CD4-positive, alpha-beta T cell treated with Interferon gamma for 1 hour (primary cell): ENCODE measurements at regions not wholly inside any gene's neighbourhood (a gene's known extent, or its start where the extent isn't known, plus 50 kb on each side); places are given as distances from the start of the nearest gene placed in this dataset.
A peak's percentile ranks its signal among the peaks of the same experiment; 100 is the strongest.
"Not testable (repeated sequence)": the region's sequence is repeated elsewhere in the genome, so short reads cannot be mapped to it uniquely, and the experiment has no call there.

Experiments used
- DNase-seq: peaks from one replicate; pipeline ENCODE4 v3.0.0-alpha.2; 2020

DNA sequence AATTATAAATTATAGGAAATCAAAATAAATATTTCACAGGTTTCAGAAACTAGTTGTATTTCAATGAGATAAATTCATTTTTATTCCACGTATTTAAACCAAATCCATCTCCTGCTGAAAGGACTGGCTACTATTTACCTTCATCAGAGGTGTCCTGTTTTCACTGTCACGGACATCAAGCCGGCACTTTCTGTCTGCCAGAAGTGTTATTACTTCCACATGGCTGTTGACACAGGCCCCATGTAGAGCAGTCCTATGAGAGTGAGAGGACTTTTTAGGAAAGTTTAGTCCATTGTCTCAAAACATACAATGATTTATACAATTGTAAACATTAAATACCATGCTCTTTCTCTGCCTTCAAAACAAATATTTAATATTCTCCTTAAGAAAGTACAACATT is 100.4 kb upstream of the ACBD5 start:
- DNase-seq, result no peak

DNA sequence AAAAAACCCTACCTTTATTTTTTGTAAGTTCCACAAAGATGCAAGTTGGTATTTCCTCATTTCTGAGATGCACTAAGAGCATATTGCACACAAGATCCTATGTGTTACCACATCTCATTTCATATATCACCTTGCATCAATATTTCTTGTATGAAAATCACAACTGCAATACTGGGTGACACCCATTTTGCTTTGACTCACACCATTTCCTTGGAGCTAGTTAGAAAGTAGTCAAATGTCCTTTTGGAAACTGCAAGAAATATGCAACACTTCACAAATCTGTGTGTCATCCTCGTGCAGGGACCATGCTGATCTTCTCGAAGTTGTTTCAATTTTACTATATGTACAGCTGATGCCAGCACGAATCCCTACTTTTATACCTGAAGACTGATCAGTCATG is 94.6 kb upstream of the ACBD5 start:
- DNase-seq, result not testable (repeated sequence)

DNA sequence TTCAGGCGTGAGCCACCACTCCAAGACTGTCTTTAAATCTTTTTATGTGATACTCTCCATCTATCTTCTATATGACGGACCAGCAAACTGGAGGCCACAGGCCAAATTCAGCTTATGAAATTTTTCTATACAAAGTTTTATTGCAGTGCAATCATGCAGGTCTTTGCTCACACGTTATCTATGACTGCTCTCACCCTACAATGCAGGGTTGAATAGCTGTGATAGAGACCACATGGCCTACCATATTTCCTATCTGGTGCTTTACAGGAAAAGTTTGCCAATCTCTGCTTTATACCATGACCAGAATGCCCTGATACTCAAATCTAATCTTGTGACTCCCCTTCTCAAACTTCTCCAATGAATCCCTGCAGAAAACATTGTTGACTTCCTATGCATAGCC is 89.5 kb upstream of the ACBD5 start:
- DNase-seq, result no peak

DNA sequence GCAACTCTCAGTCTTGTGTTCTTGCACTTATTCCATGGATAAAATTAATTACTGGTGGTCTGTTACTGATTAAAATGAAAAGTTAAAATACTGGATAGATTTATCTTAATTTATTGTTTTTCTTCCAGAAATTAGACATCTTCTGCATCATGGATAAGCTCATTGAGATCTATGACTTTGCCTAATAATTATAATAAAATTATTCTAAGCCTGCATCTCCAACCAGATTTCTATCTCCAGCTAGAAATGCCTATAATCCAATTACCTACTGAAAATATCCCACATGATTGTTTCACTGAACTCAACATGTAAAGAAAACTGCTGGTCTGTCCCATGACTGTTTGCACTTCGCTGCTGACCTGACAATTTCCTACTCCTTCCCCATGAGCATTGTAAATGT is 88.3 kb upstream of the ACBD5 start:
- no peak for DNase-seq

DNA sequence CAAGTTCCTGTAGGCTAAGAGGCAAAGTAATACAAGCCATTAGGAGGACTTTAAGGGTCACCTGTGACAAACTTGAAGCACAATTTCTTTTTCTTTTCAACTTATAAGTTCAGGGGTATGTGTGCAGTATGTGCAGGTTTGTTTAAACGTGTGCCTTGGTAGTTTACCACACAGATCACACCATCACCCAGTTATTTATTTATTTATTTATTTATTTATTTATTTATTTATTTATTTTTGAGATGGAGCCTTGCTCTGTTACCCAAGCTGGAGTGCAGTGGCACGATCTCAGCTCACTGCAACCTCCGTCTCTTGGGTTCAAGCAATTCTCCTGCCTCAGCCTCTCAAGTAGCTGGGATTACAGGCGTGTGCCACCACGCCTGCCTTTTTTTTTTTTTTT is 86.2 kb upstream of the ACBD5 start:
- DNase-seq, result not testable (repeated sequence)

DNA sequence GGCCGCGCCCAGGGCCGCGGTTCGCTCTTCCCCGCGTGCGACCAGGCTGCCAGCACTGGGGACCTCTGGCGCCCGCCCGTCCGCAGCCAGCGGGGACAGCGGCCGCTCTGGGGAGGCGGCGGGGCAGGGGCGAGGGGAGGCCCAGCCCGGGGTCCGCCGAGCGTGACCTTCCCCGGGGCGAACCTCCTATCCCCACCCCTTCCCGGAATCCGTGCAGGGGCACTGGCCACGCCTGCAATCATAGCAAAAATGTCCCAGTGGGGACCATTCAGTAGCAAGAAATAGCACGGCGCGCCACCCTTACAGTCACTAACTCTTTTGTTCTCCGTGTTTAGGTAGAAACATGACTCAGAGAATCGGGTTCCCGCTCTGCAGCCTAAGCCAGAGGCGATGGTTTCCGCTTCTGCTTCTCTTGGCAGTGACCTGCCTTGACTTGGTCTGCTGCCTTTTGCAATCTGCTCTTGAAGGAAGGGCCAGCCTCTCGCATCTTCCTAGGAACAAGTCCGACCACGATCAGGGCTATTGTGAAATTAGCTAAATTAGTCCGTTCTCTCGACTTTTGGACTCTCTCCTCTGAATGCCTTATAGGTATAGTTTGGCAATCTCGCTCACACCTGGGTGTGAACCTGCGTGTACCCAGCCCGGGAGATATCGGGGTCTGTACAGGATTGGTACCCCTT is 79.3 kb upstream of the ACBD5 start:
- peak; percentile 71 for DNase-seq

DNA sequence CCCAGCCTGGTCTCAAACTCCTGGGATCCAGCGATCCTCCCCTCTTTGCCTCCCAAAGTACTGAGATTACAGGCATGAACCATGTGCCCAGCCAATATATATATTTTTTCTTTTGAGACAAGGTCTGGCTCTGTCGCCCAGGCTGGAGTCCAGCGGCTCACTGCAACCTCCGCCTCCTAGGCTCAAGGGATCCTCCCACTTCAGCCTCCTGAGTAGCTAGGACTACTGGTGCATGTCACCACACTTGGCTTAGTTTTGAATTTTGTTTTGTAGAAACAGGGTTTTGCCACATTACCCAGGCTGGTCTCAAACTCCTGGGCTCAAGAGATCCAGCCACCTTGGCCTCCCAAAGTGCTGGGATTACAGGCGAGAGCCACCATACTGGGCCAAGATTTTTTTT is 78.5 kb upstream of the ACBD5 start:
- DNase-seq, result not testable (repeated sequence)

DNA sequence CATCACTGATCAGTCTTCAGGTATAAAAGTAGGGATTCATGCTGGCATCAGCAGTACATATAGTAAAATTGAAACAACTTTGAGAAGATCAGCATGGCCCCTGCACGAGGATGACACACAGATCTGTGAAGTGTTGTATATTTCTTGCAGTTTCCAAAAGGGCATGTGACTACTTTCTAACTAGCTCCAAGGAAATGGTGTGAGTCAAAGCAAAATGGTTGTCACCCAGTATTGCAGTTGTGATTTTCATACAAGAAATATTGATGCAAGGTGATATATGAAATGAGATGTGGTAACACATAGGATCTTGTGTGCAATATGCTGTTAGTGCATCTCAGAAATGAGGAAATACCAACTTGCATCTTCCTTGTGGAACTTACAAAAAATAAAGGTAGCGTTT is 74.5 kb upstream of the ACBD5 start:
- not testable (repeated sequence) for DNase-seq

DNA sequence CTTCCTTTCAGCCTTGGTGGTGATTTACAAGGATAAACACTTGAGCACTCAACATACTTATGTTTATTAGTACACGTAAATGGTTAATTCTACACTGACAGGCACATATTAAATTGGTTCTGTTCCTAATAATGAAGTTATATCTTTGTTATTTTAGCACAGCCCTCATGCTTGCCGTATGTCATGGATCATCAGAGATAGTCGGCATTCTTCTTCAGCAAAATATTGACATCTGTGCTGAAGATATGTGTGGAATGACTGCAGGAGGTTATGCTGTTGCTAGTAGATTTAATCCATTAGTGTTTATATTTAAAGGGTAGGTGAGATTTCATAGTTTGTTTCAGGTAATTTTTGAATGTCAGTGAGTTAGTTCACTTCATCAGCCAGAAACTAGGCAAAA is 73.0 kb upstream of the ACBD5 start:
- not testable (repeated sequence) for DNase-seq

DNA sequence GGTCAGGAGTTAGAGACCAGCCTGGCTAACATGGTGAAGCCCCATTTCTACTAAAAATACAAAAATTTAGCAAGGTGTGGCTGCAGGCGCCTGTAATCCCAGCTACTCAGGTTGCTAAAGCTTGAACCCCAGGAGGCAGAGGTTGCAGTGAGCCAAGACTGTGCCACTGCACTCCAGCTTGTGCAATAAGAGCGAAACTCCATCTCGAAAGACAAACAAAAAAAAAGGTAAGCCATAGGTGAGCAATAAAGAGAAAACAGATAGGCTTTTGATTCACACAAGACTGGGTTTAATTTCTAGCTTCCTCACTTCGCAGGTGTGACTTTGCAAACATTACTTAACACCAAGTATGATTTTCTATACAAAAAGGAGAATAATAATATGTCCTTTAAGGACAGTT is 72.3 kb upstream of the ACBD5 start:
- no peak for DNase-seq

DNA sequence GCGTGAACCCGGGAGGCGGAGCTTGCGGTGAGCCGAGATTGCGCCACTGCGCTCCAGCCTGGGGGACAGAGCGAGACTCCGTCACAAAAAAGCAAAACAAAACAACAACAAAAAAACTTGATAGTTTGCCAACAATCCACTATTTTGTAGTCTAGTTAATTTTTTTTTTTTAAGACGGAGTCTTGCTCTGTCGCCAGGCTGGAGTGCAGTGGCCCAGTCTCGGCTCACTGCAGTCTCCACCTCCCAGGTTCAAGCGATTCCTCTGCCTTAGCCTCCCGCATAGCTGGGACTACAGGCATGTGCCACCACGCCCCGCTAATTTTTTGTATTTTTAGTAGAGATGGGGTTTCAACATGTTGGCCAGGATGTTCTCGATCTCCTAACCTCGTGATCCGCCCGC is 71.2 kb upstream of the ACBD5 start:
- DNase-seq, result not testable (repeated sequence)

DNA sequence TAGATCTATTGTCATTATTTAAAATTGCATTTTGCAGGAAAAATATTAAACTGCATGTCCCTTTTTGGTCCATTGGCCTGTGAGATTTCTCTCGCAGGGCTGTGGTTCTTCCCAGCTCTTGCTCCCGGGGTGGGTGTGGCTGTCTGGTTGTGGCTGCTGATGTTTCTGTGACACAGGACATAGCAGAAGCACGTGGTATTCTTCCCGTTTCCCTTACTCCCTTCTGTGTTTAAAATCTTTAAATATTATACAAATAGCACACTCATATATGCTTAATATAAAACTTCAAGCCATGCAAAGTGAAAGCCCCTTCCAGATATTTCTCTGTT is 57.9 kb upstream of the ACBD5 start:
- DNase-seq, result peak; percentile 14

DNA sequence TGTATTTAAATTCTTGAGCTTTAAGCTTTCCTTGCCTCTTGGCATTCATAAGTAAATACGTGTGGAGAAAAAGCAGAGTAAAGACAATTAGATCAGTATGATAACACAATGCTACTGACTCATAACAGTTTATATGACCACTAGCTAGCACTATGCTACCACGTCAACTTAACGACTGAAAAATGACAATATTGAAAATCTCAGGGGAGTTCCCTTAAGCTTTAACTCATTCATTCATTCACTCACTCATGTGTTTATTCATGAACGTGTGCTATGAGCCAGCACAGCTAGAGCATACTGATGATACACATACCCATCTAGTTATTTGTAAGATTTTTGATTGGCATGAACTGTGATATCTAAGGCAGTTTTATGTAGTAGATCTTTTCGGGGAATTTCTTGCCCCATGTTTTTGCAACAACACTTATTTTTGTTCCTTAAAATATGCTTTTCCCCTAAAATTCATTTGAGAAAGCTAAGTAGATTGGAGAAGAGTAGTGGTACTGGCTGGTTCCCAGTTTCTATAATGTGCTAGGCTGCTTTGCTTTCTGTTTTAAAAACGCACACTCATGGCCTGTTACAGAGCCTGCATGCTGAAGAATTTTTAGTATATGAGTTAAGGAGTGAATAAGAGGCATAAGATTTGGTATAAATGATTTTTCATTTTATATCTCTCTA is 57.4 kb upstream of the ACBD5 start:
- no peak for DNase-seq

DNA sequence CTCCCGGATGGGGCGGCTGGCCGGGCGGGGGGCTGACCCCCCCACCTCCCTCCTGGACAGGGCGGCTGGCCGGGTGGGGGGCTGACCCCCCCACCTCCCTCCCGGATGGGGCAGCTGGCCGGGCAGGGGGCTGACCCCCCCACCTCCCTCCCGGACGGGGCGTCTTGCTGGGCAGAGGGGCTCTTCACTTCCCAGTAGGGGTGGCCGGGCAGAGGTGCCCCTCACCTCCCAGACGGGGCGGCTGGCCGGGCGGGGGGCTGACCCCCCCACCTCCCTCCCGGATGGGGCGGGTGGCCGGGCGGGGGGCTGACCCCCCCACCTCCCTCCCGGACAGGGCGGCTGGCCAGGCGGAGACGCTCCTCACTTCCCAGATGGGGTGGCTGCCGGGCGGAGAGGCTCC is 55.7 kb upstream of the ACBD5 start:
- not testable (repeated sequence) for DNase-seq

DNA sequence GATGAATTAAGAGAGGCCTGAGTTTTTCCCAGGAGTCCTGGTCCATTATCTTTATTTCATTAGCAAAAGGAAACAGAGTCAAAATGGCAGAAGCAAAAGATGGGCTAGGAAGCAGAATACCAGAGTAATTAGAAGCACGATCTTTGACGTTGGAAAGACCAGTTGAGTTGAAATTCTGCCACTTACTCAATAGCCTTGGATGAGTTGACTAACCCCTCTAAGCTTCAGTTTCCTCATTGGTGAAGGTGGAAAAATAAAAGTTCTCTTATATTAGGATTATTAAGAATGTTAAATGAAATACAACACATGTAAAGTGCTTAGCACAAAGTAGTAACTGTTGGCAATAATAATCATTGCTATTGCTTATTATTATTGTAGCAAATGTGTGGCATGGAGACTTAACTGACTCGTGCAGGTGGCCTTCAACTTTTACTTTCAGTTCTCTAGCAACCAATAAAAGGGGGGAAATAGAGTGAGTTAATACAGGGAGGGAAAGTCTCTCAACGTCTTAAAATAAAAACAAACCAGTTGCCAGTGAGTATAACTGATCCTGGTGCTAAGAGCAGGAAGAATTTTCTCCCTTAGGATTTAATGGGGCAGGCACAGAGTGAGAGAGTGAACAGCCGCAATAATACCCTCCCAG is 50.8 kb upstream of the ACBD5 start:
- not testable (repeated sequence) for DNase-seq
